ENCODE measurements at regions not wholly inside any gene's neighbourhood (a gene's known extent, or its start where the extent isn't known, plus 50 kb on each side); places are given as distances from the start of the nearest gene placed in this dataset.

- Histone ChIP-seq H3K27me3 (no peaks in the 10 kb centered on the region), H3K9me3 (replicated peaks) (no peaks in the 10 kb centered on the region), H3K4me1 (no peaks in the 10 kb centered on the region; the same call in 1 of the 2 replicates), H3K36me3 (no peaks in the 10 kb centered on the region), H3K4me3 (no peak overlapping the region), H3K27ac (no peak overlapping the region)
- peak; percentile 61 to 76 for DNase-seq
Measured at GRCh38 chr18:45384137-45384961, 230.9 kb upstream of the SLC14A2 start.

GRCh38 chr18:45384962-45385315 lies 230.3 kb upstream of the SLC14A2 start:
- no peak for DNase-seq
- Histone ChIP-seq H3K27me3 (no peaks in the 10 kb centered on the region), H3K27ac (no peak overlapping the region), H3K36me3 (no peaks in the 10 kb centered on the region), H3K9me3 (replicated peaks) (no peaks in the 10 kb centered on the region), H3K4me3 (no peak overlapping the region), H3K4me1 (no peaks in the 10 kb centered on the region; the same call in 1 of the 2 replicates)

GRCh38 chr18:45386041-45386655 lies 229.1 kb upstream of the SLC14A2 start:
- Histone ChIP-seq H3K27me3 (no peaks in the 10 kb centered on the region), H3K9me3 (replicated peaks) (no peaks in the 10 kb centered on the region), H3K4me3 (no peak overlapping the region), H3K27ac (no peak overlapping the region), H3K4me1 (no peaks in the 10 kb centered on the region; the same call in 1 of the 2 replicates), H3K36me3 (no peaks in the 10 kb centered on the region)
- peak; percentile 19 to 58 for DNase-seq

DNA sequence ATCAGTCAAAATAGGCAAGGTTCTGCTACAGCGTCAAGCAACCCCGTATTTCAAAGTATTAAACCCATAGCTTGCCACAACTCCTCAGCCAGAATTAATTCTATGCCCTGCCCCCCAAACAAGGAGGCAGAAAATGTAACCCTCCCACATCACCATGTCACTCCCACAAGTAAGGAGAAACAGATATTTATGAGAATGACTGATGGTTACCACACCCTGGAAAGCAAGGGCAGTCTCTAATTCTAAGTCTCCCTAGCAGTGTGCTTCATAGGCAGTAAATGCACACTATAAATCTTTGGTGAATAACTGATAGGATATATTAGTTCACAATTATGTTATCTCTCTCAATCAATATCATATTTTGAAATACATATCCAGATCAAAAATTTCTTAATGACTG lies 228.0 kb upstream of the SLC14A2 start:
- H3K27ac ChIP-seq = no peak overlapping the region
- no peaks in the 10 kb centered on the region; the same call in 1 of the 2 replicates for H3K4me1 ChIP-seq
- no peaks in the 10 kb centered on the region for H3K27me3 ChIP-seq
- no peak for DNase-seq
- no peak overlapping the region for H3K4me3 ChIP-seq
- no peaks in the 10 kb centered on the region for H3K9me3 ChIP-seq (replicated peaks)
- no peaks in the 10 kb centered on the region for H3K36me3 ChIP-seq

DNA sequence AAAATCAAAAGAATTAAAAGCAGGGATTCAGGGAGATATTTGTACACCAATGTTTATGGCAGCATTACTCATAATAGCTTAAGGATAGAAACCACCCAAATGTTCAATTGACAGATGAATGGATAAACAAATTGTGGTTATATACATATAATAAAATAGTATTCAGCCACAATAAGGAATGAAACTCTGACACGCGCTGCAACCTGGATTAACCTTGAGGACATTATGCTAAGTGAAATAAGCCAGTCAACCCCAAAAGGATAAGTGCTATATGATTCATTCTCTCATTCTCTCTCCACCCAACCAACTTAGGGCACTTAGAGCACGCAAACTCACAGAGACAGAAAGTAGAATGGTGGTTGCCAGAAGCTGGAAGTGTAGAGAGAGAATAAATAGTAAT lies 216.8 kb upstream of the SLC14A2 start:
- Histone ChIP-seq H3K27ac (no peak overlapping the region), H3K27me3 (no peaks in the 10 kb centered on the region), H3K4me3 (no peak overlapping the region), H3K36me3 (no peaks in the 10 kb centered on the region), H3K9me3 (replicated peaks) (no peaks in the 10 kb centered on the region), H3K4me1 (no peaks in the 10 kb centered on the region)
- no peak for DNase-seq

DNA sequence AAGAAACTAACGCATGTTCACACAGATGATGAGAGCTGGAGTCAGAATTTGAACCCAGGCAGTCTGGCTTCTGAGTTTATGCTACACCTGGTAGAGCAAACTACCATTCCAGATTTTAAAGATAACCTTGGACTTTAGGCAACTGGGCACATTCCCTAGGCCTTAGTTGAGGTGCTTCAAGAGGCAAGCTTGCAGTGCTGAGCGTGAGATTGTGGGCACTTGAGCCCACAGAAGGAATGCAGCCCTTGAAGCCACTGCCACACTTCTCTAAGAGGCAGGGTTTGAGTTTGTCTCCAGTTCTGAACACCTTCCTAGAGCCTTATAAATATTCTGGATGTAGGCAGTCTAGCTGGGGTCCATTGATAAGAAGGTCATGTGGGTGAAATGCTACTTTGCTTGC lies 216.1 kb upstream of the SLC14A2 start:
- Histone ChIP-seq H3K27ac (no peak overlapping the region), H3K4me1 (no peaks in the 10 kb centered on the region), H3K9me3 (replicated peaks) (no peaks in the 10 kb centered on the region), H3K36me3 (no peaks in the 10 kb centered on the region), H3K27me3 (no peaks in the 10 kb centered on the region), H3K4me3 (no peak overlapping the region)
- no peak for DNase-seq

GRCh38 chr18:45399643-45400042 lies 215.6 kb upstream of the SLC14A2 start:
- no peak overlapping the region for H3K4me3 ChIP-seq
- no peaks in the 10 kb centered on the region for H3K9me3 ChIP-seq (replicated peaks)
- H3K36me3 ChIP-seq = no peaks in the 10 kb centered on the region
- no peak overlapping the region for H3K27ac ChIP-seq
- DNase-seq = no peak
- no peaks in the 10 kb centered on the region for H3K27me3 ChIP-seq
- no peaks in the 10 kb centered on the region for H3K4me1 ChIP-seq

GRCh38 chr18:45402485-45403056 lies 212.7 kb upstream of the SLC14A2 start:
- no peak overlapping the region for H3K27ac ChIP-seq

GRCh38 chr18:45403341-45404049 lies 211.8 kb upstream of the SLC14A2 start:
- no peaks in the 10 kb centered on the region for H3K27me3 ChIP-seq
- H3K9me3 ChIP-seq (replicated peaks) = no peaks in the 10 kb centered on the region
- no peaks in the 10 kb centered on the region for H3K36me3 ChIP-seq
- H3K27ac ChIP-seq = no peak overlapping the region
- no peaks in the 10 kb centered on the region for H3K4me1 ChIP-seq
- no peak for DNase-seq
- no peak overlapping the region for H3K4me3 ChIP-seq

More at GRCh38 chr18:45402485-45403056, 212.7 kb upstream of the SLC14A2 start:
- DNase-seq = no peak
- no peaks in the 10 kb centered on the region for H3K27me3 ChIP-seq
- H3K4me3 ChIP-seq = no peak overlapping the region
- H3K9me3 ChIP-seq (replicated peaks) = no peaks in the 10 kb centered on the region
- no peaks in the 10 kb centered on the region for H3K4me1 ChIP-seq
- H3K36me3 ChIP-seq = no peaks in the 10 kb centered on the region

GRCh38 chr18:45408218-45408617 lies 207.1 kb upstream of the SLC14A2 start:
- Histone ChIP-seq H3K27me3 (no peaks in the 10 kb centered on the region), H3K27ac (no peak overlapping the region), H3K4me3 (no peak overlapping the region), H3K36me3 (no peaks in the 10 kb centered on the region), H3K9me3 (replicated peaks) (no peaks in the 10 kb centered on the region), H3K4me1 (no peaks in the 10 kb centered on the region)
- no peak for DNase-seq

GRCh38 chr18:45409971-45410370 lies 205.3 kb upstream of the SLC14A2 start:
- no peaks in the 10 kb centered on the region for H3K4me1 ChIP-seq
- no peak for DNase-seq
- no peak overlapping the region for H3K4me3 ChIP-seq
- H3K27me3 ChIP-seq = no peaks in the 10 kb centered on the region
- H3K36me3 ChIP-seq = no peaks in the 10 kb centered on the region
- no peaks in the 10 kb centered on the region for H3K9me3 ChIP-seq (replicated peaks)
- no peak overlapping the region for H3K27ac ChIP-seq

DNA sequence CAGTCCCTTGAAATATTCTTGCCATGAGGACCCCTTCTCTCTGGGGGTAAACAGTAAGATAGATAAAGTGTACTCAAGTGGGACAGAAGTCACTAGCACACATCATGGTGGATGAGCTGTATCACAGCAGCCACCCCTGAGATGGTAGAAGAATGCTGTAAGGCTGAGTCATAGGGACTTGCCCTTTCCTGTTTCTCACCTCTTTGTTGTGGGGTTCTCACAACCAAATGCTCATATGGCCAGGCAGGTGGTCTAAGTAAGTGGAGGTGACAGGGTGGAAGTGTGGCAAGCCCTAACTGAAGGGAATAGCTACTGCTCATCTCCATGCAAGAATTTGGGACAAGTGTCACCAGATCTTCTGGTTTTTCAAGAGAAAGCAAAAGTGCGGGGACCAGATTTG lies 202.7 kb upstream of the SLC14A2 start:
- no peak overlapping the region for H3K27ac ChIP-seq
- H3K9me3 ChIP-seq (replicated peaks) = no peaks in the 10 kb centered on the region
- H3K4me1 ChIP-seq = no peaks in the 10 kb centered on the region
- H3K27me3 ChIP-seq = no peaks in the 10 kb centered on the region
- no peaks in the 10 kb centered on the region for H3K36me3 ChIP-seq
- no peak overlapping the region for H3K4me3 ChIP-seq
- DNase-seq = no peak

GRCh38 chr18:45413180-45413836 lies 202.0 kb upstream of the SLC14A2 start:
- H3K36me3 ChIP-seq = no peaks in the 10 kb centered on the region

GRCh38 chr18:45415614-45416013 lies 199.7 kb upstream of the SLC14A2 start:
- H3K36me3 ChIP-seq = no peaks in the 10 kb centered on the region
- H3K4me3 ChIP-seq = no peak overlapping the region
- DNase-seq = no peak
- H3K9me3 ChIP-seq (replicated peaks) = no peaks in the 10 kb centered on the region
- no peaks in the 10 kb centered on the region for H3K4me1 ChIP-seq
- no peak overlapping the region for H3K27ac ChIP-seq
- no peaks in the 10 kb centered on the region for H3K27me3 ChIP-seq

More at GRCh38 chr18:45413180-45413836, 202.0 kb upstream of the SLC14A2 start:
- H3K4me3 ChIP-seq = no peak overlapping the region
- DNase-seq = no peak
- no peaks in the 10 kb centered on the region for H3K4me1 ChIP-seq
- H3K9me3 ChIP-seq (replicated peaks) = no peaks in the 10 kb centered on the region
- no peak overlapping the region for H3K27ac ChIP-seq
- no peaks in the 10 kb centered on the region for H3K27me3 ChIP-seq
